ENCODE measurements at regions not wholly inside any gene's neighbourhood (a gene's known extent, or its start where the extent isn't known, plus 50 kb on each side); places are given as distances from the start of the nearest gene placed in this dataset.

GRCh38 chr17:22599322-22599721, 907.0 kb downstream of the KCNJ18 start:
- Histone ChIP-seq H3K4me1 (no peaks in the 10 kb centered on the region), H3K27me3 (no peaks in the 10 kb centered on the region), H3K36me3 (no peaks in the 10 kb centered on the region), H3K4me3 (no peak overlapping the region), H3K9me3 (no peaks in the 10 kb centered on the region), H3K27ac (no peak overlapping the region)
- intact Hi-C loops (cut with DNase I; ENCODE audit: low total_unique reads) (no loop called here), in situ Hi-C loops (cut with MboI; ENCODE audit: low sequenced_read_pairs in 4 of 4) (no loop called here)
- no peak for DNase-seq
- TF ChIP-seq CTCF (IDR thresholded peaks at IDR 0.05 in 4 of 5, conservative IDR thresholded peaks at IDR 0.05 in 1 of 5), result no peak
- TF ChIP-seq POLR2A (IDR thresholded peaks at IDR 0.05), result no peak
- no peak for ATAC-seq

- Histone ChIP-seq H3K36me3 (no peaks in the 10 kb centered on the region), H3K4me1 (no peaks in the 10 kb centered on the region), H3K9me3 (no peaks in the 10 kb centered on the region), H3K27me3 (no peaks in the 10 kb centered on the region), H3K4me3 (no peak overlapping the region), H3K27ac (no peak overlapping the region)
- ATAC-seq (no peak), DNase-seq (no peak)
- in situ Hi-C loops (cut with MboI; ENCODE audit: low sequenced_read_pairs in 4 of 4), result no loop called here
- TF ChIP-seq CTCF (IDR thresholded peaks at IDR 0.05 in 4 of 5, conservative IDR thresholded peaks at IDR 0.05 in 1 of 5), result no peak
- TF ChIP-seq POLR2A (IDR thresholded peaks at IDR 0.05), result no peak
- intact Hi-C loops (cut with DNase I; ENCODE audit: low total_unique reads), result no loop called here
Measured at GRCh38 chr17:22600644-22601298, 908.4 kb downstream of the KCNJ18 start.
